ENCODE measurements at regions not wholly inside any gene's neighbourhood (a gene's known extent, or its start where the extent isn't known, plus 50 kb on each side); places are given as distances from the start of the nearest gene placed in this dataset.

DNA sequence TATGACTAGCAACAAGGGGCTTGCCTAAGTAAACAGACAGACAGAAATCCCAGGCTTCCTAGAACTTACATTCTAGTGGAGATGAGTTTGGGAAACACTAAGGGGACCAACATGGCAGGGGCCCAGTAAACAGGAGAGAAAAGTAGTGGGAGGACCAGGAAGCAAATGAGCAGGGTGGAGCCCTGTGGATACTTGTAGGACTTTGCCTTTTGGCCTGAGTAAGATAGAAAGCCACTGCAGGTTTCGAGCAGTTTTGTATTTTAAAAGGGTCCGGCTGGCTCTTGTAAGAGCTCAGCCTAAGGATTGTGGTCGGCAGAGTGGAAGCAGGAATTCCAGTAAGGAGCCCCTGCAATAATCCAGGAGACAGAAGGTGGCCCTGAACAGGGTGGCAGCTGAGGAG lies 125.5 kb downstream of the MAP3K7 start:
- TF ChIP-seq, protein P1, sequence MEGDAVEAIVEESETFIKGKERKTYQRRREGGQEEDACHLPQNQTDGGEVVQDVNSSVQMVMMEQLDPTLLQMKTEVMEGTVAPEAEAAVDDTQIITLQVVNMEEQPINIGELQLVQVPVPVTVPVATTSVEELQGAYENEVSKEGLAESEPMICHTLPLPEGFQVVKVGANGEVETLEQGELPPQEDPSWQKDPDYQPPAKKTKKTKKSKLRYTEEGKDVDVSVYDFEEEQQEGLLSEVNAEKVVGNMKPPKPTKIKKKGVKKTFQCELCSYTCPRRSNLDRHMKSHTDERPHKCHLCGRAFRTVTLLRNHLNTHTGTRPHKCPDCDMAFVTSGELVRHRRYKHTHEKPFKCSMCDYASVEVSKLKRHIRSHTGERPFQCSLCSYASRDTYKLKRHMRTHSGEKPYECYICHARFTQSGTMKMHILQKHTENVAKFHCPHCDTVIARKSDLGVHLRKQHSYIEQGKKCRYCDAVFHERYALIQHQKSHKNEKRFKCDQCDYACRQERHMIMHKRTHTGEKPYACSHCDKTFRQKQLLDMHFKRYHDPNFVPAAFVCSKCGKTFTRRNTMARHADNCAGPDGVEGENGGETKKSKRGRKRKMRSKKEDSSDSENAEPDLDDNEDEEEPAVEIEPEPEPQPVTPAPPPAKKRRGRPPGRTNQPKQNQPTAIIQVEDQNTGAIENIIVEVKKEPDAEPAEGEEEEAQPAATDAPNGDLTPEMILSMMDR (conservative IDR thresholded peaks at IDR 0.05; ENCODE audit: low read depth in 2 of 2) = no peak
- TF ChIP-seq EZH2phosphoT487 (IDR thresholded peaks at IDR 0.05; ENCODE audit: unreplicated experiment) (no peak), CREB1 (CRISPR knock-in tag; IDR thresholded peaks at IDR 0.05; ENCODE audit: low read depth) (no peak), POLR2AphosphoS5 (IDR thresholded peaks at IDR 0.05; ENCODE audit: low read depth) (no peak)
- TF ChIP-seq, protein P2, sequence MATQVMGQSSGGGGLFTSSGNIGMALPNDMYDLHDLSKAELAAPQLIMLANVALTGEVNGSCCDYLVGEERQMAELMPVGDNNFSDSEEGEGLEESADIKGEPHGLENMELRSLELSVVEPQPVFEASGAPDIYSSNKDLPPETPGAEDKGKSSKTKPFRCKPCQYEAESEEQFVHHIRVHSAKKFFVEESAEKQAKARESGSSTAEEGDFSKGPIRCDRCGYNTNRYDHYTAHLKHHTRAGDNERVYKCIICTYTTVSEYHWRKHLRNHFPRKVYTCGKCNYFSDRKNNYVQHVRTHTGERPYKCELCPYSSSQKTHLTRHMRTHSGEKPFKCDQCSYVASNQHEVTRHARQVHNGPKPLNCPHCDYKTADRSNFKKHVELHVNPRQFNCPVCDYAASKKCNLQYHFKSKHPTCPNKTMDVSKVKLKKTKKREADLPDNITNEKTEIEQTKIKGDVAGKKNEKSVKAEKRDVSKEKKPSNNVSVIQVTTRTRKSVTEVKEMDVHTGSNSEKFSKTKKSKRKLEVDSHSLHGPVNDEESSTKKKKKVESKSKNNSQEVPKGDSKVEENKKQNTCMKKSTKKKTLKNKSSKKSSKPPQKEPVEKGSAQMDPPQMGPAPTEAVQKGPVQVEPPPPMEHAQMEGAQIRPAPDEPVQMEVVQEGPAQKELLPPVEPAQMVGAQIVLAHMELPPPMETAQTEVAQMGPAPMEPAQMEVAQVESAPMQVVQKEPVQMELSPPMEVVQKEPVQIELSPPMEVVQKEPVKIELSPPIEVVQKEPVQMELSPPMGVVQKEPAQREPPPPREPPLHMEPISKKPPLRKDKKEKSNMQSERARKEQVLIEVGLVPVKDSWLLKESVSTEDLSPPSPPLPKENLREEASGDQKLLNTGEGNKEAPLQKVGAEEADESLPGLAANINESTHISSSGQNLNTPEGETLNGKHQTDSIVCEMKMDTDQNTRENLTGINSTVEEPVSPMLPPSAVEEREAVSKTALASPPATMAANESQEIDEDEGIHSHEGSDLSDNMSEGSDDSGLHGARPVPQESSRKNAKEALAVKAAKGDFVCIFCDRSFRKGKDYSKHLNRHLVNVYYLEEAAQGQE (IDR thresholded peaks at IDR 0.05; ENCODE audit: unreplicated experiment) = no peak
